HG02588 (cell line): ENCODE measurements at regions not wholly inside any gene's neighbourhood (a gene's known extent, or its start where the extent isn't known, plus 50 kb on each side); places are given as distances from the start of the nearest gene placed in this dataset.
"Not testable (repeated sequence)": the region's sequence is repeated elsewhere in the genome, so short reads cannot be mapped to it uniquely, and the experiment has no call there.

Source experiments
- ATAC-seq: cut with Tn5 transposase; IDR thresholded peaks from one replicate; pipeline ENCODE4 v1.9.1; 2021; ENCODE audit warnings: mild to moderate bottlenecking, moderate library complexity; ENCODE audit not compliant: unreplicated experiment

DNA sequence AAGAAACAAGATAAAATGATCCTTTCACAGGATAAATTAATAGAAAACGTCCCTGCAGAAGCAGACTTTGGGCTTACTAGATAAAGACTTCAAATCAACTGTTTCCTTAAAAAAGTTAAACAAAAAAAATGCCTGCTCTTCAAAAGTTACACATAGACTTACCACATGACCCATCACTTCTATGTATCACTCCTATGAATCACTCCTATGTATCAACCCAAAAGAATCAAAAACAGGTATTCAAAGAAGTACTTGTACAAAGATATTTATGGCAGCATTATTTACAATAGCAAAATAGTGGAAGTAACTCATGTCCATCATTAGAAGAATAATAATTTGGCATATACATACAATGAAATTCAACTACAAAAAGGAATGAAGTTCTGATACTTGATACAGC lies 56.3 kb upstream of the PRDM9 start:
- ATAC-seq: no peak

DNA sequence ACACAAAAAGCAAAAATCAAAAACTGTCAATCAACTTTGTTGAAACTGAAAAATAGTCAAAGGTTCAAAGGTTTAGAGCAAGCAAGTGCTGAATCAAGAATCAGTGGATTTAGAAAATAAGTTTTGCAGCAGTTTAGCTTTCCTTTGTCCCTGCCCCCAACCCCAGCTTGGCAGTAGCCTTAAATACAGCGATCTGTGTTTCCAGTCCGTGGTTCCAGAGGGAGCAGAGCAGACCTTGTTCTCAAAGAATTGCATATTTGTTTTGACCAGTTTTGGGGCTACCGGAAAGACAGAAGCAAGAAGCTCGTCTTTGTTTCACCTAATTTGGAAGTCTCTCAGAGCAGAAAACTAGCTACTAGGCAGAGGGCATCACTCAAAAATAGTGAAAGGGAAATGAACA lies 57.2 kb upstream of the PRDM9 start:
- ATAC-seq: no peak

DNA sequence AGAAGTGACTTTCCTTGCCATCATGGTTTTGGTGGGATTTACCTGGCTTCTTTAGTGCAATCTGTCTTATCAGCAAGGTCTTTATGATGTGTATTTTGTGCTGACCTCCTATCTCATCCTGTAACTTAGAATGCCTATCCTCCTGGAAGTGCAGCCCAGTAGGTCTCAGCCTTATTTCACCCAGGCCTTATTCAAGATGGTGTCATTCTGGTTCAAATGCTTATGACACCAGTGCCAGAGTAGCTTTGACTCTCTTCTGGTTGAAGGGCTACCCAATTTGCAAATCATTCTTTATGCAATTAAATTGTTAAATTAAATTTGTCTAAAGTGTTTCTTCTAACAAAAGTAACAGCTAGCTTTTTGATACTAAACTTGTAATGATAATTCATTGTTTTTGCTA lies 58.8 kb upstream of the PRDM9 start:
- ATAC-seq: no peak

DNA sequence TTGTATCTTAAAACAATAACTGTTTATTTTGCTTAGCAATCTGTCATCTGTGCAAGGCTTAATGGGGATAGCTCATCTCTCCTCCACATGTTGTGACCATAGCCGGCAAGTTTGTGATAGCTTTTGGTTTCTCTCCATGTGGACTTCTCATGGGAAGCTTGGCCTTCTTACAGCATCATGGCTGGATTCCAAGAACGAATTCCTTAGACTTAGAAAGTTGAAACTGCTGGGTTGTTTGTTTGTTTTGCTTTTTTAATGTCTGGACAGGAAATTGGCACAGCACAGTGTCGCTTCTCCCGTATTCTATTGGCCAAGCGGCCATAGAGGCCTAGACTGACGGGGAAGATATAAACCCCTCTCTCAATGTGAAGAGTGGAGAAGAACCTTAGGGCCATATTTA lies 61.0 kb upstream of the PRDM9 start:
- ATAC-seq: no peak

DNA sequence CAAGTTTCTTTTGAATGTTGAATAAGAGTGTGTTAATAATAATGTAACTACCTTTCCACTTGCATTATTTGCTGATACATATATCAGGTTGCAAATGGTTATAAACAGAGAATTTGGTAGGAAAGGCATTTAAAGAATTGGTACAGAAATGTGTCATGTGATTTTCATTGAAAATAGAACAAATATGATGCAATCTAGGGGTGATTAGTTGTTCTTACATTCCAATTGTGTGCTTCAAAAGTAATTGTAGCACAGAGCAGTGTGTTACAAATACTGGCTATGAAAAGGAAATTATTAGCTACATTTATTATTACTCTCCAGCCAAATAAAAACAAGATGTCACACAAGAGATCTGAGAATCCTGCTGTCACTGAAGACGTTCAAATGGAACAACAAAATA lies 61.8 kb upstream of the PRDM9 start:
- no peak for ATAC-seq

DNA sequence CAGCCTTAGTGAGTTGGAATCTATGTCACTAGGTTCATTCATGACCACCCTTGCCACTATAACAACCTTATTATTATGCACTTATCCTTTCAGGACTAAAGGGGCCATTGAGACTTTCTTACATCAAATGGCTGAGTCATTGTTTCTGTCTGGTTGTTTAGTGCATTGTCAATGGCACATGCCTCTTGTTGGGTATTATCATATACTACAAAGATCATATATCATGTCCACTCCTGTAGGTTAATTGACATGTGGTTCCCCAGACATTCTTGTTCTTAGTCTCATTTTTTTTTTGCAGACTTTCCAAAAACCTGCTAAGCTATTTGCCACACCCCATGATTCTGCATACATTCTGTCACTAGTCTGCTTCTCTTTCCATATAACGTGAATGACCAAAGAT lies 66.7 kb upstream of the PRDM9 start:
- ATAC-seq: no peak

DNA sequence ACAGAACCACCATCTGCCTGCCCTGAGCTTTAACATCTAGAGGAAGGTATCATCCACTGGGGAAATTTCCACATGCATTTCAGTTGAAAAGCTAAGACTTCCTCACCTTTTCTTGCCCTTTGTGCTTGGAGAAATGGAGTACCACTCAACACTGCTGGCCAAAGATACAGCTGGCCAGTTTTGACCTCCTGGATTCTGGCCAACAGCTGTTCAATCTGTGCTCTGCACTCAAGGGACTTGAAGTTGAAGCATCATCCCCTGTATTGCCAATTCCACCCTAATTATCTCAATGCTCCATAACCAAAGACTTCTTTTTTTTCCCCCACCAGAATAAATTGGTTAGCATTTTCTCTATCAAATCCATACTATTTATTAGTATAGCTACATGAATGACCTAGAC lies 70.4 kb upstream of the PRDM9 start:
- ATAC-seq: no peak

DNA sequence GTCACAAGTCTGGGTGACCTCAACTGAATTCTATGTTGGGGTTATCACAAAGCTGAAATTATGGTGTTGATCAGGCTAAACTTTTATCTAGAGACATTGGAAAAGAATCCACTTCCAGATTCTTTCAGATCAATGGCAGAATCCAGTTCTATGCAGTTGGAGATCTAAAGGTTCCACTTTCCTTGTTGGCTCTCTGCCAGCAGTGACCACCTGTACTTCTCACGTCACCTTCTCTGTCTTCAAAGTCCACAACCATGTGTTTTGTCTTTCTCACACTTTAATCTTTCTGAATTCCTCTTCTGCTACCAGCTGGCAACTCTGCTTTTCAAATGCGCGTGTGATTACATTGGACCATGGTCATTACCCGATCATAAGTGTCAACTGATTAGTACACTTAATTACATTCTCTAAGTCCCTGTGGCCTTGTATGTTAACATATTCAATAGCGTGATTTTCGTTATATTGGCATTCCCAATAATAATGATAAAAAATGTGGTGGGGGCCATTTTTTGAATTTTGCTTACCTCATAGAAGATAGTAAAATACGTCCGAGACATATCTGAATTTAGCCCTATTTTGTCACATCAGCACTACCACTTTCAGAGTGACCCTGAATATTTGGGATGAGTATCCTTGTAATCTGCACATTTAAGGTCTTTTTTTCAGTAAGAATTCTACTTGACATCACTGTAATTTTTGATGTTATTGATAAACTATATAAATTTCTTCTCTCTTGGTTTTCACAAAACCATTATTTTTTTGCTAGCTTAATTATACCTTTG lies 73.7 kb upstream of the PRDM9 start:
- no peak for ATAC-seq

DNA sequence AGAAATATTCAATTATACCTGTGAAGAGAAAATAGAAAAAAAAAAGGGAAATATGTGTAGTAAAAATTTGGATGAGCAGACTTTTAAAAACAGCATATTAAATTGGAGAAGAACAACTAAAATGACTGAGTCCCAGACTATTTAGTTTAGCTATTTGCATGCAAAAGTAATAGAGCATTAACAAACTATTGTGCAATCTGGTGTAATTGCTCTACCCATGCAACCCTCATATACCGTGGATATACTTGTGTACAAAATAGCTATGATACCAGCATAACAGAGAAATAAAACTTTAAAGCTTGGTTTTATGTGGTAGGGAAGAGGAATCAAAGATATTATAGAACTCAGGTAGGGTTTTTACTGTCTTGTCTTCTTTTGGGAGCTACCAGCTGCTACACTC lies 78.7 kb upstream of the PRDM9 start:
- no peak for ATAC-seq

DNA sequence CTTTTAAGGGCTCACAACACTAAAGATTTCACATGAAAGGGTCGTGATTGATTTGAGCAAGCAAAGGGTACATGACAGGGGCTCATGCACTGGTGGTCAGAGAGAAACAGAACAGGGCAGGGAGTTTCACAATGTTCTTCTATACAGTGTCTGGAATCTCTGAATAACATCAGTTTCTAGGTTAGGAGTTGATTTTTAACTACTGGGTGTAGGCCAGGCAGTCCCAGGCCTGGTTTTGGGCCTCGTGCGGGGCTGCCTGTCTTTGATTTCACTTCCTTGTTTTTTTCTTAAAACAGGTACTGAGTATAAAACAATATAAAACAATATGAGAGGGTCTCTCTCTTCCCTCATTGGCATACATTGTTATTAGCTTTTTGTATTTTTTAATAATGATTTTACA lies 87.2 kb upstream of the PRDM9 start:
- not testable (repeated sequence) for ATAC-seq

DNA sequence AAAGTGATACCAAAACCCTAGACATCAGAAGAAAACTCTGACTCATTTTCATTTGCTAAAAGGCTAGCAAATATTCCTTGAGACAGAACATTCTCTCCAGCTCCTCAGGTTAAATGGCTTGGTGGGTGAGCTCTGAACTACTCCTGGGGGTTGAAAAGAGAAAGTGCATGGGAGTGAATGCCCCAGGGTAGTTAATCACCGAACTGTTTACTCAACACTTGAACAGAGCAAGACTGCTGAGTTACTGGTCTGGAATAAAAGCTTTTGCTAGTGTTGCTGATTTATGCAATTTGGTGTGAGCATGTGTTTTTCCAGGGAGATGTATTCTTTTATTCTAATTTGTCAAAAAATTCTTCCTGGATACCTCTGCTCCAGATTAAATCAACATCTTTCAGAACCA lies 88.3 kb upstream of the PRDM9 start:
- ATAC-seq: no peak

DNA sequence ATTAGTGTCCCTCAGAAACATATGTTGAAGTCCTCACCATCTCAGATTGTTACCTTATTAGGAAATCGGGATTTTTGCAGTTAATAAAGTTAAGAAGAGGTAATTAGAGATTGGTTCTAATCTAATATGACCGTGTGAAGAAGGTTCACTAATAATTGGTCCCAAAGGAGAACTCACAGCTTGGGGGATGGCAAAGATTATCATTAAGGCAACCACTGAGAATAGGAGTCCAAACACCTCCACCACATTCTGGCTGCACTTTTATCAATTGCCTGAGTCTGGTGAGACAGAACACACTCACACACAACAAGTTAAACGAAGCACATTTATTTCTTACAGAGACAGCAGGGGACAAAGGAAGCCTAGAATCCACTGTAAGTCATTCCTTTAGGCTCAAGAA lies 94.9 kb upstream of the PRDM9 start:
- no peak for ATAC-seq

DNA sequence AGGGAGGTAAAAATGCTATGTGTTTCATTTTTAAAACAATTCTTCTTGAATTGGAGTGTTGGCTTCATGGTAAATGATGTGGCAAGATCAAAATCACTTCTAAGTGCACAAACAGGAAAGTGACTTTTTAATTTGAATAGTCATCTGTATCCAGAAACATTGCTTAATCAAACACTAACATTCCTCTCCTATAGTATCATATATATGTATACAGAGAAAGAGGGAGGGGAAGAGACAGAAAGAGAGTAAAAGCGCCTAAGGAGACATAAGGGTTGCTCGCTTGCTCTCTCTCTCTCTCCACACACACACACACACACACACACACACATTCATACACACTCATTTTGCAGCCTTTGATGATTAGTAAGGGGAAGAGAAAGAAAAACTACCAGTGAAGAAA lies 95.4 kb upstream of the PRDM9 start:
- ATAC-seq: no peak

DNA sequence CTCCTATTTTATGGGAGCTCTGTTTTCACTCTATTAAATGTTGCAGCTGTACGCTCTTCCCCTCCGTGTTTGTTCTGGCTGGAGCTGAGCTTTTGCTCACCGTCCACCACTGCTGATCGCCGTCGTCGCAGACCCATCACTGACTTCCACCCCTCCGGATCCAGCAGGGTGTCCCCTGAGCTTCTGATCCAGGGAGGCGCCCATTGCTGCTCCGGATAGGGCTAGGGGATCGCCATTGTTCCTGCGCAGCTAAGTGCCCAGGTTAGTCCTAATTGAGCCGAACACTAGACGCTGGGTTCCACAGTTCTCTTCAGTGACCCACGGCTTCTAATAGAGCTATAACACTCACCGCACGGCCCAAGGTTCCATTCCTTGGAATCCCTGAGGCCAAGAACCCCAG lies 96.2 kb upstream of the PRDM9 start:
- no peak for ATAC-seq

DNA sequence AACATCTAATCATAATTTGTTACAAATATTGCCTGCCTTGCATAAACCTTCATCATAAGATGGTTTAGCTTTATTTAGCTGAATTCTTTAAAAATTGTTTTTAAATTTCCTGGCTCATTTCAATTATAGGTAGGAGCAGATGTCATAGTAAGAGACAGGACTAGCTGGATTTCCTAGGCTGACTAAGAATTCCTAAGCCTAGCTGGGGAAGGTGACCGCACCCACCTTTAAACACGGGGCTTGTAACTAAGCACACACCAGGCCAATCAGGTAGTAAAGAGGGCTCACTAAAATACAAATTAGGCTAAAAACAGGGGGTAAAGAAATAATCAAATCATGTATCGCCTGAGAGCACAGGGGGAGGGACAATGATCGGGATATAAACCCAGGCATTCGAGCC lies 96.6 kb upstream of the PRDM9 start:
- ATAC-seq: not testable (repeated sequence)

DNA sequence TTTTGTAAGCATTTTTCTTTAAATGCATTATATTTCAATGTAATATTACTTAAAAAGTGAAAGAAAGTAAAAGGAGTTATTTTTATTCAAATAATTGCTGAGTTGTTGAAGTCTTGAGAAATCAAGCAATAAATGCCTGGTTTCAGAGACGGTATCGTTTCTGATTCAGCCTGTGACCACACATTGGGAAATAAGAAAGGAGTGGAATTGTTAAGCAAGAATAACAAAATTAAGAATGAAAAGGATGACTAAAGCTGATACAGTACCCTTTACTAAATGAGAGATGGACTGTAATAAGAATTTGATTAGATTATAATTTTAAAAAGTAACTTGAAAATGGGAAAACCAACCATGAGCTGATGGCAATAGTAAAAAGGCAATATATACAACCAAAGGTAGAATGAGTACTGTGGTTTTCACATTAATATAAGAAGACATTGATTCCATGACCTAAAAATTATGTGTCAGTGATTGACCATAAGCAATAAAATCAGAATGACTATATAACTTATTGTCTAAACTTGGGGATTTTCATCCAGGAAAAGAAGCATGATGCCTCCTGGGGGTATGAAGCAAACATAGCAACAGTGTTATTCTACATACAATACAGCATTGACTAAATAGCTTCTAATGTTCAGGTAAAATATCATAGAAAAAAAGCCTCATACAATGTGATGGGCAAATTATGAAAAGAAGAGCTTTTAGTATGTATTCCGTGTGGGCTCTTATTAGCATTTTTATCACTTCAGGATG lies 101.9 kb upstream of the PRDM9 start:
- ATAC-seq: no peak

DNA sequence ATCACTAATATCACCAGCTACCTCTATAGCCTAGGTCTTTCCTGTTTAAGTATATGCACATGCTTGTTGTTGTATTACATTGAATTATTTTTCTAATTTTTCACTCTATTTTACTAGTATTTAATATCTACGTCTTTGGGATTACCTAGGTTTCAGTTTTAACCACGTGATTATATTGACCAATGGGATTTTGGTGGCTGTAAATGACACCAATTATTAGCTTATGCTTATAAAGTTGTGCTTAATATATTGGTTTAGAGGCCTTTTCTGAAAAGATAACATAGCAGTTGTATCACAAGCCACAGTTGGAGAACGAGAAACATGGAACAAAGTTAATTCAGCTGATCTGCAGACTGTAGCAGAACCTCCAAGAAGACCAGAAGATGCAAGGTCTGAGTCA lies 104.8 kb upstream of the PRDM9 start:
- ATAC-seq: no peak

DNA sequence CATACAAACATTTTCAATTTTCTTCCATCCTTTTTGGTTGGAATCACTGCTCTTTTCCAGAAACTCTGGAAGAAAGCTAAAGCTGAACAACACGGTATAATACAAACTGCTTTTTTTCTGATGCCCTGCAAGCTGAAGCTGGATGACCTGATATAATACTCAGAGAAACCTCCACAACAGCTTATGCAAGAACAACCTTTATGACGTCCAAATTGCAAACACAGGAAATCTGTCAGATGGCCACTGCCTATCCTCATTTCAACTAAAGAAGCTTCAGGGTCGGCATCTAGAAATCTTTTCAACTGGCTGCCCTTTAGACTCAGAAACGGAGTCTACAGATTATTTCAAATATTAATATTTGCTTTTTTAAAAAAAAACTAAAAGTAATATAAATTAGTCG lies 106.5 kb upstream of the PRDM9 start:
- ATAC-seq: no peak

DNA sequence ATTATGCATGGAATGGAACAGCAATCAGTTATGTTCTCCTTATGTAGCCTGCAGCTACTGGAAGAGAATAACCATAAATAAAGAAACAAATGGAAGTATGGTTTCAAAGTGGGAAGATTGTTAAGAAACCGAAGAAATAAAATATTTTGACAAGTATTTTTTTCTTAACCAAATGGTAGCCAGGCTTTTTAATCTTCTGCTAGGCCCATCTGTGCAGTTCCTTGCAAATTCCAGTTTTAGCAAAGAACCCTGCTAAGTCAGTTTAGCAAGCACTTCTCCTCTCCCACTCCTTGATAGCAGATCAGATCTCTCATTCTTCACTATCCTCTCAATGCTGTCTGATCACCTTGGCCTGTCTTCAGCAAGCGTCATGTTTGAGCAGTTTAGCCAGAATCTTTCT lies 111.1 kb upstream of the PRDM9 start:
- ATAC-seq: no peak

DNA sequence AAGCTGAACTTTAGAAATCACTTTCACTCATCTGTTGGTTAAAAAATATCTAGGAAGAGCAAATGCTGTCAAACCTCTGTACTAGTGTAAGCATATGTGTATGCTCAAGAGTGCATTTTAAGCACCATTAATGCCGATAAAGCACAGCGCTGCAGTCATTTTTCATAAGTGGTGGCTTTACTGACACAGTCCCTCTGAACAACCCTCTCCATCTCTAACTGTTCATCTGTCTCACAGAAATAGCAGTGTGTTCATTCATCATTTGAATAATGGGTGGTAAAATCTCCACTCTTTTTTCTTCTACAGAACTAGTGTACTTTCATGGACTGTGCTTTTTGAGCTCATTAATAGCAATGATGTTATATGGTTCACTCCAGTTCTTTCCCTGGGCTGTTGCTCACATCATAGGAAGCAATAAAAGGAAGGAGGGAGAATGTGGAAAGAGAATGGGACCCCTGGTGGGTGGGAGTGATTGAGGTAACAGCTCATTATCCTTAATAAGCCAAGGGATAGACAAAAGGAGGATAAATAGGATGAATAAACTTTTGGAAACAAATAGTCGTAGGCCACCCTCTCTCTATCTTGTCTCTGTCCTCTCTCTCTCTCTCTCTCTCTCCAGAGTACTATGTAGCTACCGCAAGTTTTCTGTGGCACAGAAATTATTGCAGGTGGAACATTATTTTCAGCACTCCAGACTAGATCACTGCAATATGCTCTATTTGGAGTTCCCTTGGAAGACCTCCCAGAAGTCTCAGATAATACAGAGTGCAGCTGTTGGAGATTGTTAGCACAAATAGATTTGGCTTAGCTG lies 117.9 kb upstream of the PRDM9 start:
- ATAC-seq: no peak

DNA sequence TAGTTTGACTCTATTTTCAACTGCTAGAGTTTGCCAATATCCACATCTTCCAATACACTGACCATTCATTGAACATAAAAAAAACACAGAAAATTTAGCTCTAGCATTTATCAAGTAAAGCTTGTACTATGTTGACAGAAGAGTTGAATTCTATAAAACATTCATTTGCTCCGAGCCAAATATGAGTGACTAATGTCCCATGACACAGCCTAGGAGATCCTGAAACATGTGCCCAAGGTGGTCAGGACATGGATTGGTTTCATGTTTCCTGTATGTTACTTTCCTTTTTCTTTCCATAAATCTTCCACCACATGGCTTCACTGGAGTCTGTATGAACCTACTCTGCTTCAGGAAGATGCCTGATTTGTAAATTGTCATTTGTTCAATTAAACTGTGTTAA lies 122.4 kb upstream of the PRDM9 start:
- no peak for ATAC-seq

DNA sequence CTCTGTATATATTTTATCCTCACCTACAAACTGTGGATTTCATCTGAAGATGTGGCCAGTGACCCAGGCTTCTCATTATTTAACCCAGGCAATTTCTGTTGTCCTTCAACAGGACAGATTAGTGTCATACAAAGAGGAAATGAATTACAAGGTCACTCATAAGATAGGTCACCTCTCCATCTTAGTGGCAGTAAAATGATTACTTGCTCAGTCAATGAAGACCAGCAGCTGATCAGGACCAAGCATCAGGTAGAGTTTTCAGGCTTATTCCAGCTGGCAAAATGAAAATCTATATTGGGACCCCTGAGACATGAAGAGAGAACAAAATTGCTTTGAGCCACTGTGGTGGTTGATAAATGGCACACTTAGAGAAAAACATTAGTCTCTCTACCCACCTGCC lies 135.2 kb upstream of the PRDM9 start:
- ATAC-seq: no peak
